HepG2 (cell line): ENCODE measurements at regions not wholly inside any gene's neighbourhood (a gene's known extent, or its start where the extent isn't known, plus 50 kb on each side); places are given as distances from the start of the nearest gene placed in this dataset.

Experiments used
- CTCF ChIP-seq: sonication (generic); formaldehyde crosslinking; IDR thresholded peaks from 2 replicates; pipeline ENCODE4 v1.5.0; 2020; ENCODE audit warnings: mild to moderate bottlenecking, missing genetic modification reagents, moderate library complexity
- ESRRA ChIP-seq: sonication (generic); formaldehyde crosslinking; IDR thresholded peaks from 2 replicates; pipeline ENCODE4 v1.5.1; 2020; ENCODE audit warnings: mild to moderate bottlenecking, low read depth, missing genetic modification reagents
- FOXO1 ChIP-seq: sonication (generic); formaldehyde crosslinking; IDR thresholded peaks from 2 replicates; pipeline ENCODE4 v1.4.0; 2020; ENCODE audit warnings: missing genetic modification reagents
- KDM1A ChIP-seq: IDR thresholded peaks from 2 replicates; pipeline ENCODE4 v1.6.1; 2016; ENCODE audit warnings: missing compliant biosample characterization
- MAFG ChIP-seq: sonication (generic); formaldehyde crosslinking; IDR thresholded peaks from 2 replicates; pipeline ENCODE4 v1.5.1; 2020; ENCODE audit warnings: mild to moderate bottlenecking, missing genetic modification reagents
- MXI1 ChIP-seq: IDR thresholded peaks from 3 replicates; pipeline ENCODE4 v1.6.1; 2012; ENCODE audit warnings: low read depth, low read length, inconsistent platforms, borderline replicate concordance
- MYC ChIP-seq: sonication (generic); formaldehyde crosslinking; IDR thresholded peaks from 2 replicates; pipeline ENCODE4 v1.9.0; 2021; ENCODE audit warnings: missing genetic modification reagents, borderline replicate concordance
- NFE2L2 ChIP-seq: fragments of 150-350 bp; IDR thresholded peaks from 2 replicates; pipeline ENCODE4 v1.6.1; 2014; ENCODE audit warnings: low read length
- POLR2A ChIP-seq, 2 experiments: IDR thresholded peaks; 2 replicates each; pipeline ENCODE4 v1.6.1; 2011; ENCODE audit warnings: low read depth in 2 of 2, low read length in 2 of 2, mild to moderate bottlenecking in 1 of 2, moderate library complexity in 1 of 2; ENCODE audit not compliant: insufficient read depth in 1 of 2
- SMAD3 ChIP-seq: sonication (generic); formaldehyde crosslinking; IDR thresholded peaks from 2 replicates; pipeline ENCODE4 v1.4.0; 2020; ENCODE audit warnings: missing genetic modification reagents
- ZBTB43 ChIP-seq: sonication (generic); formaldehyde crosslinking; conservative IDR thresholded peaks from 2 replicates; pipeline ENCODE4 v1.4.0; 2020; ENCODE audit warnings: missing genetic modification reagents
- ZKSCAN1 ChIP-seq: fragments of 150-350 bp; IDR thresholded peaks from 2 replicates; pipeline ENCODE4 v1.6.1; 2014; ENCODE audit warnings: low read length
- ZNF713 ChIP-seq: sonication (generic); formaldehyde crosslinking; IDR thresholded peaks from 2 replicates; pipeline ENCODE4 v1.4.0; 2020; ENCODE audit warnings: mild to moderate bottlenecking, missing genetic modification reagents

GRCh38 chr21:19603011-19603593 is 1199.5 kb upstream of the TMPRSS15 start:
- no peak for TF ChIP-seq ZKSCAN1
- TF ChIP-seq FOXO1 (CRISPR knock-in tag), result no peak
- TF ChIP-seq MXI1, result no peak
- no peak for TF ChIP-seq POLR2A (IDR thresholded peaks at IDR 0.05; ENCODE audit: insufficient read depth in 1 of 2, low read depth in 2 of 2, low read length in 2 of 2)
- no peak for TF ChIP-seq CTCF (CRISPR knock-in tag)
- TF ChIP-seq KDM1A, result no peak
- TF ChIP-seq ZBTB43 (CRISPR knock-in tag), result no peak
- no peak for TF ChIP-seq NFE2L2
- no peak for TF ChIP-seq MAFG (CRISPR knock-in tag)
- no peak for TF ChIP-seq MYC
- TF ChIP-seq SMAD3 (CRISPR knock-in tag), result no peak
- no peak for TF ChIP-seq ZNF713
- no peak for TF ChIP-seq ESRRA (CRISPR knock-in tag)
